HG02571 (cell line): ENCODE measurements at regions not wholly inside any gene's neighbourhood (a gene's known extent, or its start where the extent isn't known, plus 50 kb on each side); places are given as distances from the start of the nearest gene placed in this dataset.

ENCODE experiments used
- ATAC-seq: cut with Tn5 transposase; IDR thresholded peaks from one replicate; pipeline ENCODE4 v1.9.1; 2021; ENCODE audit warnings: mild to moderate bottlenecking, moderate library complexity; ENCODE audit not compliant: unreplicated experiment

DNA sequence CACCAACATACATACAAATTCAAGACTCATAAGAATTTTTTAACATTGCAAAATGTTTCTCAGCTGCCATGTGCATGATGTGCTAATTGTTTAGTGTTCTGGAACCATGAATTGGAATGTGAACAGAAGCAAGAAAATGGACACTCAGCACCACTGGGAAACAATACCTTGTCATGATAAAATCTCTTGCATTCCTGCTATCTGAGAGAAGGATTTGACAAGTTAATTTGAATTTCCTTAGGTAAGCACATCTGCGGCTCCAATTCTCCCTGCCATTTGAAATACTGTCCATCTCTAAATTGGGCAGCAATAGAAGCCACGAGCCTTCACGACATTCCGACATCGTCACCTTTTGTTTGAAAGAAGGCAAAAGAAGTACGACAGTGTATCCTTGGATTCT, 1104.6 kb upstream of the MAP3K7 start:
- no peak for ATAC-seq

DNA sequence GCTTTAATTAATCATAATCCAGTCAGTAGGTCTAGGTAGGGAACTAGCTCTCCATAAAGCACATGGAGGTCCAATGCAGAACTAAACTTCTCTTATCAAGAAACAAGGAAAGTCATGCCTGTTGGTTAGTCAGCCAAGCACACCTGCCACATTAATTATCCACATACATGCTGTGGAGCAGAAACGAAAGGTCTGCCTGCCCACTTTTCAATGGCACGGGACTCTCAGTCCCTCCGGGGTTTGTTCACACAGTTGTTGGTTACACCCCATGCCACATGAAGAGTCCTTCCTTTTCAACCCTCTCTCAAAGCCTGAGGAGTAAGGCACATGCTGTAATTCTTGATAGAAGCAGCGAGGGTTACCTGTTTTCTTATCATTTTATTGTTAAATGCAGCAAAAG, 1096.4 kb upstream of the MAP3K7 start:
- ATAC-seq = no peak

DNA sequence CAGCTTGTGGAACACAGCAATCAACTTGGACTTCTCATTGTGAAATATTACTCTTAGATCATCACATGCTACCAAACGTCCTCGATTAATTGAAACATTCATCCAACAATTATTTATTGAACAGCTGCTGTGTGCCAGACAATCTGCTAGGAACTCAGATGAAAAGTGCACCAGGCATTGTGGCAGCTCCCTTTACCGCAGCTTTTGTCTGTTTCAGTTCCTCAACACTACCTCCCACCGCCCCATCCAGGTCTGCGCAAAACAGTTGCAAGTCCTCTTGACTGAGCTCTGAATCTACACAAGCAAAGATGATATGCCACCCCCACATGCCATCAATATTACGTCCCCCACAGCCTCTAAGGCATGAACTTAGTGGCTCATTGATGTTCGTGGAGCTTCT, 1094.4 kb upstream of the MAP3K7 start:
- no peak for ATAC-seq

DNA sequence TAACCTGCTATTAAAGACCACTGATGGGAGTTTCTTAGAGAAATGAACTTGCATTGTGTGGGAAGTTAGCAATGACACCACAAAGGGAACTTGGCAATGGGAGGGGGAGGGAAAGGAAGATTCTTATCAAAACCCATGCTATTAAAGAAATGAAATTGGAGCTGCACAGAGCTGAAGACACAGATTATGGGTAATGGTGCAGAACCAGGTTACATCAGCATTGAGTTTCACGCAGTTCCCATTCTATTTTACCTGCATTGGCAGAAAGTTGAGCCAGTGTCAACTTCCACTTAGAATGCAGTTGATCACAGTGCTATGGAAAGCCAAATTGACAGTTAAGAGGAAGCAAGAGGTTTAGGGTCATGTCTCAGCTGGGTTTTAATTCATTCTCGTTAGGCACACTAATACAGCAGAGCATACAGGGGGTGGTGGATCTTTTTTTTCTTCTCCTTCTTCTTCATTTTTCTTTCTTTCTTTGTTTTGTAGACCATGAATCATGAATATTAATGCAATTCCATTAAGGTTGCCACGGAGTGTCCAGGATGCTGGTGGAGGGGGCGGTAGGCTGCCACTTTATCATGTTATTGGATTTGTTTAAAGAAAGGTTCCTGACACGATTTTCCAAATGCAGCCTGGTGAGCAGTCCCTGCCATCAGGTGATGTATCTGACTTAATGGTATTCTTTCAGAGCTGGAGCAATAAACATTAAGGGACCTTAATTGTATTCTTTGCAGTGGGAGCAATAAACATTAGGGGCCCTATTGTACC, 1092.0 kb upstream of the MAP3K7 start:
- ATAC-seq = no peak

DNA sequence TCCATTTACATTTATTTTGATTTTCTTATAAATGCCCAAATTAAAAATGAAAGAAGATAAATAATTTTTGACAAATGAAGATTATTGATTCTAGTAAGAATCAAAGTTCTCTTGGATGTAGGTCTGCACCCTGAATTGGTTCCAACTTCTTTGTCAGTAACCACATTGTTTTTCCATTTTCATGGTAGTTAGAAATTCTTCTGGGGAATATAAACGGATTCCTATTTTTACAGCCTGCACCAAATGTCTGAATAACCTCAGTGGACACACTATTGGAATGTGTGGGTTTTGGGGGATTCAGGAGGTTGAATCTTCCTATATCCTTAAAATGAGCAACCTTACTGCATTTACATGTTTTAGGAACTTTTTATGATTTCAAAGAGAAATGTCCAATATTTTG, 1085.3 kb upstream of the MAP3K7 start:
- no peak for ATAC-seq

DNA sequence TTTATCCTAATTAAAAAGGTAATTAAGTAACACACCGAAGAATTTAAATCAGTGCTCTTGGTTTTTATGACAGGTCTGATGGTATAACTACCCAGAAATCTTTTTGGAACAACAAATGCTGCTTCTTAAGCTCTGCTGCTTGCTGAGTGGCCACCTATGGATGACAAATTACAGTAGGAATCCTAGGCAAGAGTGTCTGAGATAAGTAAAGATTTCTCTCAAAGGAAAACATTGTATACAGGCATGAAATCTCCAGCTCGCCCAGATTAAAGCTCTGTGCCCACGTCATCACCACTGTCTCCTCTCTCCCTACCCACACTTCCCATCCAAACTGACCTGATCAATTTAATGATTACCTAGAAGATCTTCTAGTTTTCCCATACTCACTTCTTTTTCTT, 1083.0 kb upstream of the MAP3K7 start:
- no peak for ATAC-seq

DNA sequence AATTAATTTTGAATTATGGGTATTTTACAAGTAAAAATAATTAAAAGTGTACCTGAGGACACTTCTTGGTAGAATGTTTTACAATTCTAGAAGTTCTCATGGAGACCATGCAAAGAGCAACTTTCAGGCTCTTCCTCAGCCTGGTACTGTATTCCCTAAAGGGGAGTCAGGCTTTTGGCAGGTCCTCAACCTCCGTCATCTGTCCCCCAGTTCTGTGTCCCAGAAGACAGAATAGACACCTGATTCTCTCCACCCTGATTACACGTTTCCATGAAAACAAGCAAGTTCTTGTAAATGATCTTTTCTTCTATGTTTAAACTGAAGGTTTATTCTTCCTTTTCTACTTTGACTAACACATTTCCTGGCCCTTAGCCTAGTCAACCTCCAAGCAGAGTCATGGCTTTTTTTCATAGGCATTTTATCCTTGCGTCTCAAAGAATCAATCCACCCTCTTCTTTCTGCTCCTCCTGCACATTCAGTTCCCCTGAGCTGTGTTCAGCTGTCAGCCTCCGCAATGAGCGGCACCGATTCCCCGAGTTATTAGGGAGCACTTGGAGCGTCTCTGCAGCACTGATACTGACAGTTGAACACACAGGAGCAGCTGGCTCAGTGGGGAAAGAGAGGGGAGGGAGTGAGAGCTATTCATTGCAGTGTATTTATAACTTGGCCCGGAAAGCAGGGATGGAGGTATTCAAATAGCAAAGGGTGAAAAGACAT, 1082.4 kb upstream of the MAP3K7 start:
- no peak for ATAC-seq

DNA sequence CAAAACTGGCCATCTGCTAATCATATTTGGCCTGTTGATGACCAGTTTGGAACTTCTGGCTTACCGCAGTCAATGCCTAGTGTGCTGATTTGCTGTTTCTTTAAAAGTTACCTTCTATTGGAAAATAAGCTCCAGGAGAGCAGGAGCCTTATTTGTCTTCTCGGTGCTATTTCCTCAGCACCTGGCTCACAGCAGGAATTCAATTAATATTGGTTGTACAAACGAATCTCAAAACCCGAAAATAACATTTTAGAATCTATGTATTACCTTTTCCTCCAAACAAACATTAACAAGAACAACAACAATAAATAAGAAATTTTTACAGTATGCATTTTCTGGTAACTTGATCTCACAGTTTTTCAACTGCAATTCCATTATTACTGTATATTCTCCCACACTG, 1080.7 kb upstream of the MAP3K7 start:
- ATAC-seq = no peak

DNA sequence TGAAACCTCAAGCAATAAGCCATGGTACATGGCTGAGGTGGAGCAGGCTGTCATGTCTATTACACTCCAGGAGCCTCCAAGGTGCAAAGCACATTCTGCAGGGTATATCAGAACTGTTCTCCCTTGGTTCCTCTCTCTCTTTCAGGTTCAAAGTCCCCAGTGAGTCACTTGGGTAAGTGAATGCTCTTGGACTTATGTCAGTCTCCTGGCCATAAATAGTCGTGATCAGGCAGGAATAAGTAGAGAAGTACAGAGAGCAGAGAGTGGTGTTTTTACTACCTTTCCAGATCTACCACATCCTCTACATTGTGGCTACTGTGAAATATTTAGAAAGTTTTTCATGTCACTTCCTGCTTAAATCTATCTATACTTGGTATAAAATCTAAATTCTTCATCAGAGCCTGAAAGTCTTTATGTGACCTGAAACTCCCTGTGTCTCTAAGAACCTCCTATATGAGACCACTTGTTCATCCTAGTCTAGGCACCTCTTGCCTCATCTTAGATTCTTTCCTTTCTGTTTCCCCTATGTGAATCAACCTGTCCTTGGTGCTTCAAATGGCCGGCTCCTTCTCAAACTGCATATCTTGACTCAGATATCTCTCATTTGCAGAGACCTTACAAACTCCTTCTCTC, 1077.6 kb upstream of the MAP3K7 start:
- ATAC-seq = no peak

DNA sequence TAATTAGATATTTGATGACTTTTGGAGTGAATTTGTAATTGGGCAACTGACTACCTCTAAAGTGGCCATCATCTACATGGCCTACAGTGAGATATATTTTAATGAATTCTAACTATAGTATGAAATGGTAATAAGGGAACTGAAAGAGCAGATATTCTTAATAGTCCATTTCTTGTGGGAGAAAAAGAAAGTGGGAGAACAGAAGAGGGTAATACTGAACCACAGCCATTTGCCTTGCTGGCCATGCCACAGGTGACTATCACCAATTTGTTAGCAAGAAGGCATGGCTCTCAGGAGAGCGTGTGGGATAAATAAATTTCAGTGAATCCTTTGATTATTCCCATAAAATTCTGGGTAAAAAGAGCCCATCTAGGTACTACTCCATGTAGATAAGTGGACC, 1074.0 kb upstream of the MAP3K7 start:
- ATAC-seq = no peak

DNA sequence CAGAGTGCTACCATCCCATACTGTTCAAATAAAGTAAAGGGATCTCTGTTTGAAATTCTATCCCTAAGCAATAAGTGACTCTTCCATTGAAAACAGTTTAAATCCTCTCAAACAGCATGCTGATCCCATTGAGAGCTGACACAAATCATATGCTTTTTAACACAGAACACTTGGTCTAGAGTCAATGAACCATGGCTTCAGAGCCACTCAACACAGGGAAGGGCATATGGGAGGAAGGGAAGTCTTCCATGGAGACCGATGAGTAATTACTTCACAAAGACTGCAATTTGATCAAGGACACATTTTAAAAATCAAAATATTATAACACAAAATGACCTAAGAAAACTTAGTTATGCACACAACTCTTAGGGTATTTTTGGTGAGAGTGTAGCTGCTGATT, 1073.0 kb upstream of the MAP3K7 start:
- ATAC-seq = no peak

DNA sequence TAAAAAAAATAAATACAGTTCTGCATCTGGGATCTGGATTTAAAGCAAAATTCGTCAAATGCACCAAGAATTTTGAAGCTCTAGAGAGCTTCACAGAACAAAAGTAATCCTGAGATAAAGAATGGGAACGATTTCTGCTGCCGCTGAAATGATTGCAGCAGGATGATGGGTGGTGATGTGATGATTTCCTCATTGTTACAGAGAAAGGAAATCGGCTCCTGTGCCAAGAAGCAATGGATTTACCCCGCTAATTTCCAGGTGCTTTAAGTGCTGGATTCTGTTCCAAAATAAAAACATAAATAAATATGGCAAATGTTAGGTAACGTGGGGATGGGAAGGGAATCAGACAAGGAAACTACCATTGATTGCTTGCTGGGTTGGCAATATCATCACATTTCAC, 1067.9 kb upstream of the MAP3K7 start:
- no peak for ATAC-seq

DNA sequence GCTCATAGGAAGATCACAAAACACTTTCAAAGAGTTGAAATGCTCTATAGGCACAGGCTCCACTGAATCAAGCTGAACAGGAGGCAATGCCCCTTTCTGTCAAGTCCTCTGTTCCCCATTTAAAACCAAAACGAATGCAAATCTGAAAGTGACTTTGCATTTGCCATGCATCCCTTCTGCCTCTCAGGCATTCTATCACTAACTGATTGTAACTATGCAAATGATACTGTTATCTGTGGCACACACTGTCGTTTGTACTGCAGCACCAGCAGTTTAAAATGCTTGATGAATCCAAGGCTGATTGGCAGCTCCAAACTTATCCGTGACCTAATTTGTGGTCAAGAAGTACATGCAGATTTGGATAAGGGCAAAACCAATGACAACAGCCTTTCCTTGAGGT, 1067.5 kb upstream of the MAP3K7 start:
- ATAC-seq = no peak

DNA sequence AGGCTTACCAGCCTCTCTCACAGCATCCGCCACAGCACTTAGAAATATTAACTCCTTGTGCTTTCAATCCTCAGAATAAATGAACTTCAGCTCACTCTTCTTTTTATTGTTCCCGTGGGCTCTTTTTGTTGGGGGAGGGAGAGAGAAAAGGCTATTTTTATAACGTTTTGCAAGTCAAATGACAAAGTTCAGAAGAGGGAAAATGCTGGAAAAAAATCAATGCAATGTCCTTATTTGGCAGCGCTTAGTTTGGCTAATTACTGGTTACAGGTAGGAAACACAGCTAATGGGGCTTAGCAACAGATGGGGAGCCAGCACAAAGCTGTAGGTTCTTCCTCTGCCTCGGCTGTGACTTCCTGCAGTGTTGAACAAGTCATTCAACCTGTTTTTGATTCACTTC, 1067.0 kb upstream of the MAP3K7 start:
- ATAC-seq = no peak

DNA sequence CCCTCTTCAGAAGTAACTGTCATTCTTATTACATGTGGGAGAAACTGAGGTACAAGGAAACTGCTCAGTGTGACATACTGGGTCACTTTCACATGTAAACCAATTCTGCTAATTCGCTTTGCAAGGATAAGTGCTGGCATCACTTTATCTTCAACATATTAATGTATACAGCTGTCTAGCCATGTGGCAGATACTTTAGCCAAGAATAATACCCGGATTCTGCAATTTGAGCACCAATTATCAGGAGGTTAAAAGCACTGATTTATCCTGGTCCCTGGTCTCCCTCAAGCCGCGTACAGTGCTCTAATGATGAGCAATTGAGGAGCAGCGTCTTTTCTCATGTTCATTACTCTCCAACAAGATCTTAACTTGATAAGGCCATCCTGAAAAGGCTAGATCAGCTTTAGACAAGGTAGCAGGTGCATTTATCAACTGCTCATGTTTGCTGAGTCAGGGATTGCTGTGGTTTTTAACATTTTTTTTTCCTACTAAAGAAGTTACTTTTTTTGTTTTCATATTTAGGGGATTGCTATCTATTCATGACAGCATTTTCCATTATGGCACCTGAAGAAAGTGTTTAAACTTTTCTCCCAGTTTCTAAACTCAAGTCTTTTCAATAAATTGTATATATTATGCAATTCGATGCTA, 1066.3 kb upstream of the MAP3K7 start:
- no peak for ATAC-seq

DNA sequence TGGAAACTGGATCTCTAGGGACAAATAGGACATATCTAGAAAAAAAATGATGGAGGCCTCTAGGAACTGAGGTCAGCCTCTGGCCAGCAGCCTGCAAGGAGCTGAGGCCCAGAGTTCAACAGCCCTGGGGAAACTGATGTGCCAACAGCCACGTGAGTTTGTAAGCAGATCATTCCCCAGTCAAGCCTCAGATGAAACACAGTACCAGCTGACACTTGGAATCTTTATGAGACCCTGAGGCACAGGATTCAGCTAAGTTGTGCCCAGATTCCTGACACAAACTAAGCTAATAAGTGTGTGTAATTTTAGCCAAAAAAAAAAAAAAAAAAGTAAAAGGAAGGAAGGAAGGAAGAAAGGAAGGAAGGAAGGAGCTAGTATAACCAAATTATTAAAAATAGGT, 1059.8 kb upstream of the MAP3K7 start:
- no peak for ATAC-seq

DNA sequence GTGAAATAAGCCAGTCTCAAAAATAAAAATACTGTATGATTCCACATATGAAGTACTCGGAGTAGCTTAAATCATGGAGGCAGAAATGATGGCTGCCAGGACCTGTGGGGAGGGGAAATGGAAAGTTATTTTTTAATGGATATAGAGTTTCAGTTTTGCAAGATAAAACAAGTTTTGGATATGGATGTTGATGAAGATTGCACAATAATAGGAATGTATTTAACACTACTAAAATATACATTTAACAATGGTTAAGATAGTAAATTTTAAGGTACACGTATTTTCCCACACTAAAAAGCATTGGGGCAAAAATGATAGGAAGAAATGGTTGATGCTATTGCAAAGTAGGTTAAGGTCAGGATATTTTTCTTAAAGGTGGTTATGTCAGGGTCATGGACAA, 1058.9 kb upstream of the MAP3K7 start:
- ATAC-seq = no peak

DNA sequence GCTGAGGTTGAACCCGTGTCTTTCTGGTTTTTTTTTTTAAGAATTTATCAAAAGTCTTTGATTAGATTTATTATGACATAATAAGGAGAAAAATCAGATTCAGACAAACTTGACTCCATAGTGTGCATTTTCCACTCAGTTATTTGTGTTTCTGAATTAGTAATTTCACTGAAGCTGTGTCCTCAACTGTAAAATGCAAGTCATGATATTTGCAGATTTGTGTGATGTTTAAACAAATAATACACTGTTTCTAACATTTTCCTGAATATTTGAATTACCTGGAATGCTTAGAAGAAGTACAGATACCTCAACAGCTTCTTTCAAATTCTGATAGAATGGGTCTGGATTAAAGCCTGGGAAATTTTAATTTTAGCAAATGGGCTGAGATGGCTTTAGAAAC, 1050.3 kb upstream of the MAP3K7 start:
- ATAC-seq = no peak

DNA sequence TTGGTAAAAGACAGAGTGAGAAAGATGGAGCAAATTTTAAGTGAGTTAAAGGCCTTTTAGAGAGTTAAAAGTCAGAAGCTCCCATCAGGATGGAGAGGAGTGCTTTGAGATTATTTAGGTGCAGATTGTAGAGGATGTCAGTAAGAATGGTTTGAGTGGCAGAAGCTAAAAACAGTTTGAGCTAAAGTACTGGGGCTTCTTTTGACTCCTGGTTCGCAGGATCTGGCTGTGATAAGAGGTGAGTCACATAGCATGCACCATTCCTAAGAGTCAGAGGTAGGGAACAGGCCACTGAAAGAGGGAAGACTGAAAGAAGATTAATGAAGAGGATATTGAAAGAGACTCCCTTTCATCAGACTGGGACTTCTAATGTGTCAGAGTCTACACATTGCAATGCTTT, 1047.9 kb upstream of the MAP3K7 start:
- ATAC-seq = no peak

DNA sequence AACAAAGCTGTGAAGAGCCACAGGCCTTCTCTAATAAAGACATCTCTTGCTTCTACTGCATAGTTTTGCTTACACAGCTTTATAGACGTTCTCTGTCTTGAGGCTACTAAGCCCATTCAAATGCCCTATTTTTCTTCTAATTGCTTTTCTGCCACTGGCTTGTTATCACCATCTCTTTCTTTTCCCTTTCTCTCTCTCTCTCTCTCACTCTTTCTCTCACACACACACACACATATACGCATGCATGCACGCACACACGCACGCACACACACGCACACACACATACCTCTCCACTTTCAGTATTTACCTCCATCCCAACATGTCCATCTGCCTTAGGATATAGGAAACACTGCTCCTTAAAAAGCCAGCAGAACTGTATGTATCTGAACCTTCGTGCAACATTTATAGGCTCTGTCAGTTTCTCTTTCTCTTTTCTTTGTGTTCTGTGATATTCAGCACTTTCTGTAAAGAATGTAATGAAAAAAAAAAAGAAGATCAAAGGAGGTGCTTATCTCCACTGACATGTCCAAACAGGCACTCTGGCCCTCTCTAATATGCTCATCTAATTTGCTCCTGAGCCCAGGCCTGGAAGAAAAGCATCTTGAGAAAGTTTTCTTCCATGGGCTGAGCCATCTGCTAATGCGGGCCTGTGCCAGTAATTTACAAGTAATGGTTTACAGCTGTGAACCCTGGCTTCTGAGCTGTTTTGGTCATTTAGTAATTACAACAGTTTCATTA, 1046.7 kb upstream of the MAP3K7 start:
- no peak for ATAC-seq

DNA sequence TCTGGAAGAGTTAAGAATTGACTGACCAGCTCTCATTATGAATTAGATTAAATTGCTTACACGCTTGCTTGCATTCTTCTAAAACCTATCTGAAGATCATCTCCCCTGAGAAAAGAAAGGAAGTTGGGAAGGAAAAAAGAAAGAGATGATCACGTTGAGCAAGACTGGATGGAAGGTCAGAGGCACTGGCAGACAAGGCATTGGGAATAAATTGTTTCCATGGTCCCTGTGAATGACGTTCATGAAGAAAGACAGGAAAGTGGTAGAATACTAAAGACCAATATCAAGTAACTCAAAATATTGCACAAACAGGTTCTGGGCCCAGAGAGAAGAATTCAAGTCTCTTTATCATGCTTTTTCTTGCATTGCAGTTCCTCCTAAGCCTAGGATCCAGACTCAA, 1045.4 kb upstream of the MAP3K7 start:
- ATAC-seq = no peak
